H1 (cell line): ENCODE measurements at regions not wholly inside any gene's neighbourhood (a gene's known extent, or its start where the extent isn't known, plus 50 kb on each side); places are given as distances from the start of the nearest gene placed in this dataset.

Source experiments
- CTCF ChIA-PET: fragments of 300-600 bp; sonication (Branson Sonifier 250); formaldehyde crosslinking; loops from one replicate; lab custom pipeline; 2021; ENCODE audit not compliant: partially characterized antibody; lab: Charles Lee
- POLR2A ChIA-PET: fragments of 300-600 bp; sonication (Branson Sonifier 250); formaldehyde crosslinking; loops from one replicate; lab custom pipeline; 2021; ENCODE audit warnings: inconsistent platforms; ENCODE audit not compliant: partially characterized antibody; lab: Charles Lee
- DNase-seq, 2 experiments: peaks; one replicate each; pipeline versions ENCODE4 v3.0.0 to v3.0.0-alpha.2; 2010 to 2022; ENCODE audit warnings: low spot score in 2 of 2, low read depth in 1 of 2, mixed read lengths in 1 of 2
- FAIRE-seq: peaks from 2 replicates; lab custom pipeline; 2011; peaks lifted over from hg19 to GRCh38; lab: Jason Lieb, UNC
- H2AFZ ChIP-seq: 2 replicates; pipeline ENCODE4 v1.8.1; 2012; ENCODE audit warnings: low read length, inconsistent platforms
- H2AK5ac ChIP-seq: 2 replicates; pipeline ENCODE4 v1.6.1; 2013; ENCODE audit warnings: low read depth, low read length
- H2BK120ac ChIP-seq: replicated peaks from 2 replicates; pipeline ENCODE3; 2013; ENCODE audit warnings: low read depth, low read length, inconsistent platforms
- H2BK12ac ChIP-seq: 2 replicates; pipeline ENCODE4 v1.6.1; 2013; ENCODE audit warnings: low read depth, low read length
- H2BK15ac ChIP-seq: 2 replicates; pipeline ENCODE4 v1.6.1; 2013; ENCODE audit warnings: low read length
- H2BK20ac ChIP-seq: 2 replicates; pipeline ENCODE4 v1.6.1; 2013; ENCODE audit warnings: low read length
- H2BK5ac ChIP-seq: 2 replicates; pipeline ENCODE4 v1.6.1; 2013; ENCODE audit warnings: low read depth, low read length
- H3K14ac ChIP-seq: 2 replicates; pipeline ENCODE4 v1.6.1; 2013; ENCODE audit warnings: inconsistent platforms; ENCODE audit not compliant: insufficient read length
- H3K18ac ChIP-seq: 2 replicates; pipeline ENCODE4 v1.6.1; 2013; ENCODE audit warnings: low read length; ENCODE audit errors: extremely low read depth
- H3K23ac ChIP-seq: 2 replicates; pipeline ENCODE4 v1.6.1; 2013; ENCODE audit warnings: inconsistent platforms; ENCODE audit not compliant: insufficient read length
- H3K23me2 ChIP-seq: 2 replicates; pipeline ENCODE4 v1.6.1; 2013; ENCODE audit warnings: low read depth, low read length
- H3K27ac ChIP-seq: 2 replicates; pipeline ENCODE4 v1.6.1; 2011; ENCODE audit warnings: low read depth, low read length, inconsistent platforms
- H3K27me3 ChIP-seq, 4 experiments: replicated peaks in 1 of 4; 1 replicate in 1 of 4; 2 replicates in 3 of 4; pipeline versions ENCODE4 v1.6.1 to v1.8.1; 2011 to 2013; ENCODE audit warnings: low read length in 3 of 4, mild to moderate bottlenecking in 3 of 4, inconsistent platforms in 2 of 4, mixed read lengths in 2 of 4, moderate library complexity in 1 of 4; ENCODE audit not compliant: control insufficient read depth in 3 of 4, insufficient read depth in 3 of 4; ENCODE audit errors: extremely low read depth in 1 of 4
- H3K36me3 ChIP-seq, 4 experiments: 2 replicates each; pipeline versions ENCODE4 v1.6.1 to v1.8.1; 2011 to 2013; ENCODE audit warnings: mild to moderate bottlenecking in 4 of 4, low read length in 3 of 4, moderate library complexity in 2 of 4, control low read depth in 1 of 4, inconsistent platforms in 1 of 4; ENCODE audit not compliant: insufficient read depth in 4 of 4, control insufficient read depth in 2 of 4
- H3K4ac ChIP-seq: replicated peaks from 2 replicates; pipeline ENCODE3; 2013; ENCODE audit warnings: low read length, low read depth, mixed read lengths, inconsistent platforms; ENCODE audit not compliant: insufficient read length
- H3K4me1 ChIP-seq, 4 experiments: replicated peaks in 1 of 4; 1 replicate in 1 of 4; 2 replicates in 3 of 4; pipeline versions ENCODE4 v1.6.1 to v1.8.1; 2011 to 2013; ENCODE audit warnings: low read length in 3 of 4, inconsistent platforms in 2 of 4, mixed read lengths in 1 of 4; ENCODE audit not compliant: insufficient read depth in 4 of 4, control insufficient read depth in 3 of 4
- H3K4me2 ChIP-seq, 2 experiments: 2 replicates each; pipeline versions ENCODE4 v1.6.1 to v1.8.1; 2011 to 2013; ENCODE audit warnings: low read depth in 2 of 2, low read length in 2 of 2, control low read depth in 1 of 2, inconsistent platforms in 1 of 2, mild to moderate bottlenecking in 1 of 2; ENCODE audit not compliant: insufficient read depth in 1 of 2
- H3K4me3 ChIP-seq, 4 experiments: fragments of 200-600, 300-600 bp in 1 of 4; sonication (generic), shearing (Covaris generic), sonication (Bioruptor Twin) in 1 of 4; 2 replicates each; pipeline versions ENCODE4 v1.5.1 to v1.8.1; 2011 to 2016; ENCODE audit warnings: low read length in 4 of 4, low read depth in 3 of 4, control low read depth in 2 of 4, inconsistent platforms in 2 of 4, mild to moderate bottlenecking in 2 of 4, mixed read lengths in 1 of 4, moderate library complexity in 1 of 4; ENCODE audit not compliant: insufficient read depth in 2 of 4; ENCODE audit errors: extremely low read depth in 1 of 4
- H3K56ac ChIP-seq: replicated peaks from 2 replicates; pipeline ENCODE3; 2013; ENCODE audit warnings: low read depth, mild to moderate bottlenecking, mixed read lengths, low read length, inconsistent platforms; ENCODE audit not compliant: insufficient read length
- H3K79me1 ChIP-seq: 2 replicates; pipeline ENCODE4 v1.6.1; 2013; ENCODE audit warnings: low read depth, low read length, control low read depth
- H3K79me2 ChIP-seq, 2 experiments: 2 replicates each; pipeline versions ENCODE4 v1.6.1 to v1.8.1; 2012 to 2013; ENCODE audit warnings: low read length in 2 of 2, mild to moderate bottlenecking in 2 of 2, inconsistent platforms in 1 of 2; ENCODE audit not compliant: insufficient read depth in 2 of 2, control insufficient read depth in 1 of 2
- H3K9ac ChIP-seq, 4 experiments: replicated peaks in 1 of 4; 1 replicate in 1 of 4; 2 replicates in 3 of 4; pipeline versions ENCODE4 v1.6.1 to v1.8.1; 2011 to 2013; ENCODE audit warnings: low read depth in 3 of 4, low read length in 3 of 4, control low read depth in 2 of 4, mild to moderate bottlenecking in 2 of 4, moderate library complexity in 2 of 4, inconsistent platforms in 1 of 4; ENCODE audit errors: extremely low read depth in 1 of 4
- H3K9me3 ChIP-seq, 2 experiments: 2 replicates each; pipeline versions ENCODE4 v1.6.1 to v1.8.1; 2012 to 2013; ENCODE audit warnings: mild to moderate bottlenecking in 2 of 2, moderate library complexity in 2 of 2, control low read depth in 1 of 2, inconsistent platforms in 1 of 2, low read depth in 1 of 2, low read length in 1 of 2, mixed read lengths in 1 of 2; ENCODE audit not compliant: insufficient read depth in 2 of 2
- H4K20me1 ChIP-seq, 2 experiments: replicated peaks in 1 of 2; 2 replicates each; pipeline versions ENCODE3 to v1.8.1; 2011 to 2013; ENCODE audit warnings: inconsistent platforms in 2 of 2, low read length in 2 of 2, mild to moderate bottlenecking in 1 of 2; ENCODE audit not compliant: insufficient read depth in 2 of 2, control insufficient read depth in 1 of 2
- H4K5ac ChIP-seq: 2 replicates; pipeline ENCODE4 v1.6.1; 2013; ENCODE audit warnings: low read length, low read depth, mixed read lengths, inconsistent platforms; ENCODE audit not compliant: insufficient read length
- H4K8ac ChIP-seq: 2 replicates; pipeline ENCODE4 v1.8.0; 2013; ENCODE audit warnings: mild to moderate bottlenecking, moderate library complexity, low read length, inconsistent platforms; ENCODE audit not compliant: insufficient read depth; ENCODE audit errors: extremely low read depth
- H4K91ac ChIP-seq: replicated peaks from 2 replicates; pipeline ENCODE3; 2013; ENCODE audit warnings: low read length, mixed read lengths, inconsistent platforms; ENCODE audit not compliant: insufficient read length
- BRCA1 ChIP-seq: IDR thresholded peaks from 2 replicates; pipeline ENCODE4 v1.6.1; 2012; ENCODE audit warnings: low read depth, low read length, improper control_type of control experiment
- GABPA ChIP-seq: IDR thresholded peaks from 2 replicates; pipeline ENCODE4 v1.6.1; 2011; ENCODE audit warnings: mild to moderate bottlenecking, low read length, moderate library complexity, borderline replicate concordance; ENCODE audit not compliant: insufficient read depth
- HDAC2 ChIP-seq, 2 experiments: fragments of 300-600 bp in 1 of 2; sonication (generic) in 1 of 2; IDR thresholded peaks; 2 replicates each; pipeline ENCODE4 v1.6.1; 2011 to 2012; ENCODE audit warnings: low read depth in 2 of 2, low read length in 2 of 2, mild to moderate bottlenecking in 2 of 2, moderate library complexity in 2 of 2, borderline replicate concordance in 1 of 2, inconsistent platforms in 1 of 2
- MAFK ChIP-seq: IDR thresholded peaks from 2 replicates; pipeline ENCODE4 v1.6.1; 2012; ENCODE audit warnings: low read depth, mild to moderate bottlenecking, improper control_type of control experiment, low read length
- NRF1 ChIP-seq: IDR thresholded peaks from 2 replicates; pipeline ENCODE4 v1.6.1; 2011; ENCODE audit warnings: mild to moderate bottlenecking, low read depth, low read length, improper control_type of control experiment
- RXRA ChIP-seq: IDR thresholded peaks from 2 replicates; pipeline ENCODE4 v1.6.1; 2011; ENCODE audit warnings: low read depth, mild to moderate bottlenecking, low read length, moderate library complexity; ENCODE audit not compliant: insufficient read depth
- SIN3A ChIP-seq, 2 experiments: IDR thresholded peaks in 1 of 2; conservative IDR thresholded peaks in 1 of 2; 2 replicates each; pipeline ENCODE4 v1.6.1; 2011 to 2012; ENCODE audit warnings: low read length in 2 of 2, improper control_type of control experiment in 1 of 2, low read depth in 1 of 2, mild to moderate bottlenecking in 1 of 2
- SP1 ChIP-seq: IDR thresholded peaks from 2 replicates; pipeline ENCODE4 v1.6.1; 2011; ENCODE audit warnings: low read depth, low read length
- SUZ12 ChIP-seq: fragments of 200-600 bp; sonication (generic); IDR thresholded peaks from 2 replicates; pipeline ENCODE4 v1.6.1; 2012; ENCODE audit warnings: mild to moderate bottlenecking, inconsistent platforms, low read length, moderate library complexity, mixed read lengths
- TBP ChIP-seq: IDR thresholded peaks from 2 replicates; pipeline ENCODE4 v1.6.1; 2011; ENCODE audit warnings: low read depth, low read length, improper control_type of control experiment
- TEAD4 ChIP-seq: IDR thresholded peaks from 2 replicates; pipeline ENCODE4 v1.6.1; 2012; ENCODE audit warnings: low read depth, low read length, inconsistent platforms, mixed read lengths
- WGBS, 2 experiments: shearing (Covaris generic) in 1 of 2; methylation state at CpG; one replicate each; pipeline versions ENCODE4 v1.1.6 to v1.1.7; 2013 to 2015; ENCODE audit warnings: low lambda C conversion rate in 2 of 2, mixed read lengths in 2 of 2, inconsistent platforms in 1 of 2, low coverage in 1 of 2, missing lambda C conversion rate in 1 of 2; ENCODE audit not compliant: insufficient replicate concordance in 2 of 2, insufficient coverage in 1 of 2, insufficient read length in 1 of 2; ENCODE audit errors: extremely low coverage in 1 of 2, missing lambda C conversion rate in 1 of 2; 5-methylcytosine and 5-hydroxymethylcytosine counted together
- TF ChIP-seq, protein P1 (sequence below): IDR thresholded peaks from 2 replicates; pipeline ENCODE4 v1.6.1; 2012; ENCODE audit warnings: inconsistent platforms
- TF ChIP-seq, protein P2 (sequence below): IDR thresholded peaks from 2 replicates; pipeline ENCODE4 v1.6.1; 2012; ENCODE audit warnings: low read length, inconsistent platforms

DNA sequence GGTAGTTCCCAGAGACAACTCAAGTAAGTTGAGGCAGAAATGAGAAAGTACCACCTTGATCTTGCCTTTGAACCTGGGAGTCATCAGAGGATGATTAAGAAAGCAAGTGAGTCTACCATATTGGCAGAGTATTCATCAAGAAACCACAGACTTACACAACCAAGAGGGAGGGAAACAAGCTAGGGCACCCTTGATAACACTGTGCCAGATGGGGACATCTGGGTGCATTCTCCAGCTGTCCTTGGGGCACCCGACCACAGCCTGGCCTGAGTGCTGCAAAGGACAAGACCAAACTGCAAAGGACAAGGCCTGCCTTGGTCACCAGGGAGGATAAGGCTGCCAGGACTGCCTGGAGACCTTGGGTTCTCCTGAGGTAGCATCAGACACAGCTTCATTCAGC lies 553.6 kb downstream of the EPHB1 start:
- H3K27me3 ChIP-seq = no peaks in the 10 kb centered on the region
- no peak for TF ChIP-seq NRF1
- TF ChIP-seq, protein P1, sequence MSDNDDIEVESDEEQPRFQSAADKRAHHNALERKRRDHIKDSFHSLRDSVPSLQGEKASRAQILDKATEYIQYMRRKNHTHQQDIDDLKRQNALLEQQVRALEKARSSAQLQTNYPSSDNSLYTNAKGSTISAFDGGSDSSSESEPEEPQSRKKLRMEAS = no peak
- no peak for TF ChIP-seq BRCA1
- no peak for TF ChIP-seq TEAD4
- no peak for TF ChIP-seq RXRA
- TF ChIP-seq, protein P2, sequence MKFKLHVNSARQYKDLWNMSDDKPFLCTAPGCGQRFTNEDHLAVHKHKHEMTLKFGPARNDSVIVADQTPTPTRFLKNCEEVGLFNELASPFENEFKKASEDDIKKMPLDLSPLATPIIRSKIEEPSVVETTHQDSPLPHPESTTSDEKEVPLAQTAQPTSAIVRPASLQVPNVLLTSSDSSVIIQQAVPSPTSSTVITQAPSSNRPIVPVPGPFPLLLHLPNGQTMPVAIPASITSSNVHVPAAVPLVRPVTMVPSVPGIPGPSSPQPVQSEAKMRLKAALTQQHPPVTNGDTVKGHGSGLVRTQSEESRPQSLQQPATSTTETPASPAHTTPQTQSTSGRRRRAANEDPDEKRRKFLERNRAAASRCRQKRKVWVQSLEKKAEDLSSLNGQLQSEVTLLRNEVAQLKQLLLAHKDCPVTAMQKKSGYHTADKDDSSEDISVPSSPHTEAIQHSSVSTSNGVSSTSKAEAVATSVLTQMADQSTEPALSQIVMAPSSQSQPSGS = no peak
- no peak for TF ChIP-seq SIN3A (conservative IDR thresholded peaks at IDR 0.05 in 1 of 2, IDR thresholded peaks at IDR 0.05 in 1 of 2; ENCODE audit: low read depth in 1 of 2, low read length in 2 of 2)
- TF ChIP-seq SP1 = no peak
- no peak for TF ChIP-seq TBP
- TF ChIP-seq SUZ12 = no peak
- TF ChIP-seq GABPA = no peak
- no peak for TF ChIP-seq HDAC2 (IDR thresholded peaks at IDR 0.05; ENCODE audit: borderline replicate concordance in 1 of 2, low read depth in 2 of 2, low read length in 2 of 2)
- no peak for TF ChIP-seq MAFK

More for the DNA sequence above, 553.6 kb downstream of the EPHB1 start:
- Histone ChIP-seq H3K23me2 (no peaks in the 10 kb centered on the region), H3K14ac (no peak overlapping the region), H3K79me1 (no peaks in the 10 kb centered on the region), H4K20me1 (no peaks in the 10 kb centered on the region), H2BK12ac (no peak overlapping the region), H3K18ac (no peak overlapping the region), H2BK15ac (no peak overlapping the region), H2AK5ac (no peak overlapping the region), H2BK120ac (no peak overlapping the region), H3K9me3 (no peaks in the 10 kb centered on the region), H3K4me3 (no peak overlapping the region), H3K27ac (no peak overlapping the region), H2BK5ac (no peak overlapping the region), H2BK20ac (no peak overlapping the region), H3K79me2 (no peaks in the 10 kb centered on the region), H4K91ac (no peak overlapping the region), H3K4me1 (no peaks in the 10 kb centered on the region), H3K4ac (no peak overlapping the region), H4K5ac (no peak overlapping the region), H3K56ac (no peak overlapping the region), H3K23ac (no peak overlapping the region), H2AFZ (no peak overlapping the region), H3K36me3 (no peaks in the 10 kb centered on the region), H3K9ac (no peak overlapping the region), H4K8ac (no peak overlapping the region), H3K4me2 (no peak overlapping the region)
- no peak for DNase-seq
- ChIA-PET CTCF (interaction anchor here (0.8 kb wide), 1 partner anchor 9 kb away, joined by 3 read pairs; no protein-coding TSS in a partner anchor), POLR2A (no interaction called here)
- FAIRE-seq = no peak
- WGBS, 2 experiments = 83% methylated on average over 1 of the region's 1 CpG; no CpG with 5 or more reads in 1 of the 2 experiments
